K562 (cell line): ENCODE measurements at regions not wholly inside any gene's neighbourhood (a gene's known extent, or its start where the extent isn't known, plus 50 kb on each side); places are given as distances from the start of the nearest gene placed in this dataset.

Experiments used
- ATAC-seq: fragments of 200-7000 bp; cut with Tn5 transposase; 3 replicates; pipeline ENCODE4 v1.9.1; 2020; ENCODE audit warnings: moderate library complexity
- BruUV-seq: library from RNA; stranded (reverse); fragments of 400-500 nt; replicated peaks from 2 replicates; lab custom pipeline; 2021; lab: Mats Ljungman, UMichigan
- CTCF ChIA-PET: fragments of 300-600 bp; formaldehyde crosslinking; extraction: SDS; loops from one replicate; lab custom pipeline; 2021; ENCODE audit warnings: low intra/inter-chr PET ratio; lab: Yijun Ruan, JAX
- POLR2A ChIA-PET: fragments of 300-600, 350-650 bp; sonication (Branson Sonifier 250); formaldehyde crosslinking; extraction: SDS; loops from one replicate; lab custom pipeline; 2021; ENCODE audit warnings: antibody characterized with exemption, inconsistent platforms; lab: Yijun Ruan, JAX
- DNase-seq, 4 experiments: peaks; one replicate each; pipeline versions ENCODE4 v3.0.0 to v3.0.0-alpha.2; 2011 to 2018; ENCODE audit warnings: low spot score in 3 of 4, mixed read lengths in 3 of 4; ENCODE audit errors: extremely low read depth in 1 of 4
- FAIRE-seq: peaks from 2 replicates; lab custom pipeline; 2011; peaks lifted over from hg19 to GRCh38; lab: Jason Lieb, UNC
- H2AFZ ChIP-seq: 2 replicates; pipeline ENCODE4 v1.6.0; 2011; ENCODE audit warnings: low read depth, low read length, control low read depth, inconsistent platforms
- H3K27ac ChIP-seq: fragments of 200-600 bp; 3 replicates; pipeline ENCODE4 v1.8.0; 2011; ENCODE audit warnings: low read depth, mild to moderate bottlenecking, control low read depth, inconsistent platforms, low read length, moderate library complexity, mixed read lengths; ENCODE audit errors: extremely low read depth
- H3K27me3 ChIP-seq, 2 experiments: fragments of 300-600 bp in 1 of 2; 2 replicates in 1 of 2; 3 replicates in 1 of 2; pipeline versions ENCODE4 v1.6.0 to v1.8.0; 2011; ENCODE audit warnings: inconsistent platforms in 2 of 2, low read length in 2 of 2, mild to moderate bottlenecking in 1 of 2, mixed read lengths in 1 of 2, moderate library complexity in 1 of 2; ENCODE audit not compliant: control insufficient read depth in 2 of 2, insufficient read depth in 2 of 2
- H3K36me3 ChIP-seq: fragments of 300-600 bp; 3 replicates; pipeline ENCODE4 v1.8.0; 2011; ENCODE audit warnings: mild to moderate bottlenecking, low read length, inconsistent platforms; ENCODE audit not compliant: control insufficient read depth, insufficient read depth
- H3K4me1 ChIP-seq, 2 experiments: fragments of 200-600 bp in 1 of 2; replicated peaks in 1 of 2; 2 replicates in 1 of 2; 3 replicates in 1 of 2; pipeline versions ENCODE4 v1.5.1 to v1.8.0; 2011; ENCODE audit warnings: inconsistent platforms in 2 of 2, low read length in 2 of 2, mild to moderate bottlenecking in 1 of 2, mixed read lengths in 1 of 2, moderate library complexity in 1 of 2; ENCODE audit not compliant: control insufficient read depth in 2 of 2, insufficient read depth in 2 of 2
- H3K4me2 ChIP-seq: 2 replicates; pipeline ENCODE4 v1.6.1; 2011; ENCODE audit warnings: low read length, control low read depth, inconsistent platforms, mixed read lengths; ENCODE audit not compliant: insufficient read depth
- H3K4me3 ChIP-seq: fragments of 200-600 bp; sonication (generic), shearing (Covaris generic); 2 replicates; pipeline ENCODE4 v1.5.1; 2016; ENCODE audit warnings: control low read depth, inconsistent platforms
- H3K79me2 ChIP-seq: fragments of 200-600 bp; 3 replicates; pipeline ENCODE4 v1.8.0; 2011; ENCODE audit warnings: low read length, inconsistent platforms; ENCODE audit not compliant: control insufficient read depth, insufficient read depth
- H3K9ac ChIP-seq, 2 experiments: 2 replicates each; pipeline versions ENCODE4 v1.6.0 to v1.6.1; 2011; ENCODE audit warnings: low read depth in 2 of 2, low read length in 2 of 2, control low read depth in 1 of 2, inconsistent platforms in 1 of 2, mild to moderate bottlenecking in 1 of 2, mixed read lengths in 1 of 2; ENCODE audit not compliant: insufficient read depth in 1 of 2
- H3K9me1 ChIP-seq: one replicate; pipeline ENCODE4 v1.6.0; 2011; ENCODE audit warnings: inconsistent platforms, mild to moderate bottlenecking, low read length, moderate library complexity; ENCODE audit not compliant: control insufficient read depth, insufficient read depth
- H3K9me3 ChIP-seq: replicated peaks from 2 replicates; pipeline ENCODE4 v1.5.1; 2011; ENCODE audit warnings: low read depth, low read length, inconsistent platforms; ENCODE audit not compliant: control insufficient read depth, insufficient read depth
- H4K20me1 ChIP-seq: replicated peaks from 2 replicates; pipeline ENCODE4 v1.6.1; 2011; ENCODE audit warnings: low read length, inconsistent platforms, mixed read lengths; ENCODE audit not compliant: control insufficient read depth, insufficient read depth
- ARID4B ChIP-seq: sonication (generic); formaldehyde crosslinking; IDR thresholded peaks from 2 replicates; pipeline ENCODE4 v1.8.0; 2022; ENCODE audit warnings: mild to moderate bottlenecking, missing genetic modification reagents
- DNMT1 ChIP-seq: fragments of 450-650 bp; IDR thresholded peaks from 2 replicates; pipeline ENCODE4 v1.6.1; 2016; ENCODE audit warnings: antibody characterized with exemption, mild to moderate bottlenecking
- ELF4 ChIP-seq: fragments of 450-650 bp; formaldehyde crosslinking; IDR thresholded peaks from 2 replicates; pipeline ENCODE4 v1.4.0; 2022; ENCODE audit warnings: missing genetic modification characterization
- HCFC1 ChIP-seq: IDR thresholded peaks from 2 replicates; pipeline ENCODE4 v1.6.1; 2012; ENCODE audit warnings: low read depth, low read length, improper control_type of control experiment
- MED1 ChIP-seq: sonication (generic); formaldehyde crosslinking; IDR thresholded peaks from 2 replicates; pipeline ENCODE4 v1.8.1; 2023; ENCODE audit warnings: missing genetic modification reagents, borderline replicate concordance
- MYNN ChIP-seq, 2 experiments: sonication (generic); formaldehyde crosslinking in 1 of 2; IDR thresholded peaks; 2 replicates each; pipeline versions ENCODE4 v1.5.0 to v1.6.1; 2016 to 2020; ENCODE audit warnings: antibody characterized with exemption in 1 of 2, missing genetic modification reagents in 1 of 2
- POLR2AphosphoS2 ChIP-seq: IDR thresholded peaks from 2 replicates; pipeline ENCODE4 v1.6.1; 2012; ENCODE audit warnings: low read length, improper control_type of control experiment
- ZKSCAN3 ChIP-seq: fragments of 250-450 bp; sonication (Bioruptor Pico); IDR thresholded peaks from 2 replicates; pipeline ENCODE4 v1.4.0; 2020
- ZNF24 ChIP-seq: fragments of 450-650 bp; IDR thresholded peaks from 2 replicates; pipeline ENCODE4 v1.6.1; 2016
- ZNF79 ChIP-seq: fragments of 250-450 bp; sonication (Bioruptor Pico); IDR thresholded peaks from 2 replicates; pipeline ENCODE4 v1.4.0; 2020; ENCODE audit warnings: low read depth, mild to moderate bottlenecking, moderate library complexity
- WGBS: fragments of 100-300 bp; shearing (Covaris generic); methylation state at CpG from one replicate; pipeline ENCODE4 v1.1.6; 2016; ENCODE audit warnings: low coverage, mixed read lengths; ENCODE audit not compliant: insufficient coverage; ENCODE audit errors: missing lambda C conversion rate; 5-methylcytosine and 5-hydroxymethylcytosine counted together
- in situ Hi-C: fragments of 300-500 bp; cut with MboI; formaldehyde crosslinking; loops from 4 replicates; pipeline ENCODE4 v1.15.0; 2018; ENCODE audit warnings: inconsistent platforms, mixed read lengths
- intact Hi-C: fragments of 100-400 bp; cut with micrococcal nuclease; formaldehyde crosslinking; loops from 2 replicates; pipeline ENCODE4 v1.14.2; 2022
- TF ChIP-seq, protein P1 (sequence below): fragments of 450-650 bp; IDR thresholded peaks from 2 replicates; pipeline ENCODE4 v1.6.1; 2018; ENCODE audit not compliant: partially characterized antibody
- TF ChIP-seq, protein P2 (sequence below): fragments of 450-650 bp; formaldehyde crosslinking; IDR thresholded peaks from 2 replicates; pipeline ENCODE4 v1.4.0; 2020; ENCODE audit warnings: mild to moderate bottlenecking, moderate library complexity
- TF ChIP-seq, protein P3 (sequence below): sonication (generic); formaldehyde crosslinking; IDR thresholded peaks from 2 replicates; pipeline ENCODE4 v1.9.0; 2022; ENCODE audit warnings: mild to moderate bottlenecking, missing genetic modification reagents

GRCh38 chr18:40470723-40471122 is 1484.3 kb upstream of the PIK3C3 start:
- TF ChIP-seq ARID4B (CRISPR knock-in tag) (no peak), ELF4 (CRISPR knock-in tag) (no peak), MED1 (CRISPR knock-in tag) (no peak), ZNF79 (CRISPR knock-in tag) (no peak), DNMT1 (no peak), MYNN (IDR thresholded peaks at IDR 0.05) (no peak), MYNN (CRISPR knock-in tag; IDR thresholded peaks at IDR 0.05) (no peak), ZKSCAN3 (CRISPR knock-in tag) (no peak), ZNF24 (no peak), POLR2AphosphoS2 (no peak), HCFC1 (no peak)
- TF ChIP-seq, protein P1, sequence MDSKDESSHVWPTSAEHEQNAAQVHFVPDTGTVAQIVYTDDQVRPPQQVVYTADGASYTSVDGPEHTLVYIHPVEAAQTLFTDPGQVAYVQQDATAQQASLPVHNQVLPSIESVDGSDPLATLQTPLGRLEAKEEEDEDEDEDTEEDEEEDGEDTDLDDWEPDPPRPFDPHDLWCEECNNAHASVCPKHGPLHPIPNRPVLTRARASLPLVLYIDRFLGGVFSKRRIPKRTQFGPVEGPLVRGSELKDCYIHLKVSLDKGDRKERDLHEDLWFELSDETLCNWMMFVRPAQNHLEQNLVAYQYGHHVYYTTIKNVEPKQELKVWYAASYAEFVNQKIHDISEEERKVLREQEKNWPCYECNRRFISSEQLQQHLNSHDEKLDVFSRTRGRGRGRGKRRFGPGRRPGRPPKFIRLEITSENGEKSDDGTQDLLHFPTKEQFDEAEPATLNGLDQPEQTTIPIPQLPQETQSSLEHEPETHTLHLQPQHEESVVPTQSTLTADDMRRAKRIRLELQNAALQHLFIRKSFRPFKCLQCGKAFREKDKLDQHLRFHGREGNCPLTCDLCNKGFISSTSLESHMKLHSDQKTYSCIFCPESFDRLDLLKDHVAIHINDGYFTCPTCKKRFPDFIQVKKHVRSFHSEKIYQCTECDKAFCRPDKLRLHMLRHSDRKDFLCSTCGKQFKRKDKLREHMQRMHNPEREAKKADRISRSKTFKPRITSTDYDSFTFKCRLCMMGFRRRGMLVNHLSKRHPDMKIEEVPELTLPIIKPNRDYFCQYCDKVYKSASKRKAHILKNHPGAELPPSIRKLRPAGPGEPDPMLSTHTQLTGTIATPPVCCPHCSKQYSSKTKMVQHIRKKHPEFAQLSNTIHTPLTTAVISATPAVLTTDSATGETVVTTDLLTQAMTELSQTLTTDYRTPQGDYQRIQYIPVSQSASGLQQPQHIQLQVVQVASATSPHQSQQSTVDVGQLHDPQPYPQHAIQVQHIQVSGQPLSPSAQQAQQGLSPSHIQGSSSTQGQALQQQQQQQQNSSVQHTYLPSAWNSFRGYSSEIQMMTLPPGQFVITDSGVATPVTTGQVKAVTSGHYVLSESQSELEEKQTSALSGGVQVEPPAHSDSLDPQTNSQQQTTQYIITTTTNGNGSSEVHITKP: no peak
- TF ChIP-seq, protein P2, sequence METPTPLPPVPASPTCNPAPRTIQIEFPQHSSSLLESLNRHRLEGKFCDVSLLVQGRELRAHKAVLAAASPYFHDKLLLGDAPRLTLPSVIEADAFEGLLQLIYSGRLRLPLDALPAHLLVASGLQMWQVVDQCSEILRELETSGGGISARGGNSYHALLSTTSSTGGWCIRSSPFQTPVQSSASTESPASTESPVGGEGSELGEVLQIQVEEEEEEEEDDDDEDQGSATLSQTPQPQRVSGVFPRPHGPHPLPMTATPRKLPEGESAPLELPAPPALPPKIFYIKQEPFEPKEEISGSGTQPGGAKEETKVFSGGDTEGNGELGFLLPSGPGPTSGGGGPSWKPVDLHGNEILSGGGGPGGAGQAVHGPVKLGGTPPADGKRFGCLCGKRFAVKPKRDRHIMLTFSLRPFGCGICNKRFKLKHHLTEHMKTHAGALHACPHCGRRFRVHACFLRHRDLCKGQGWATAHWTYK: no peak
- TF ChIP-seq, protein P3, sequence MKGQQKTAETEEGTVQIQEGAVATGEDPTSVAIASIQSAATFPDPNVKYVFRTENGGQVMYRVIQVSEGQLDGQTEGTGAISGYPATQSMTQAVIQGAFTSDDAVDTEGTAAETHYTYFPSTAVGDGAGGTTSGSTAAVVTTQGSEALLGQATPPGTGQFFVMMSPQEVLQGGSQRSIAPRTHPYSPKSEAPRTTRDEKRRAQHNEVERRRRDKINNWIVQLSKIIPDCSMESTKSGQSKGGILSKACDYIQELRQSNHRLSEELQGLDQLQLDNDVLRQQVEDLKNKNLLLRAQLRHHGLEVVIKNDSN (CRISPR knock-in tag): no peak
- TF ChIP-seq, all 486 proteins: peak for 0
- WGBS: 1% methylated on average over 3 of the region's 3 CpGs
- Histone ChIP-seq H3K27ac (no peak overlapping the region), H3K79me2 (no peaks in the 10 kb centered on the region), H3K27me3 (no peaks in the 10 kb centered on the region), H2AFZ (no peak overlapping the region), H3K36me3 (no peaks in the 10 kb centered on the region), H3K9me3 (peaks cover 2% of the 10 kb centered on the region; the same call in 1 of the 2 replicates), H3K4me2 (no peak overlapping the region), H4K20me1 (no peaks in the 10 kb centered on the region), H3K9me1 (no peaks in the 10 kb centered on the region), H3K4me3 (no peak overlapping the region), H3K4me1 (no peaks in the 10 kb centered on the region), H3K9ac (no peak overlapping the region)
- intact Hi-C loops (no loop called here), in situ Hi-C loops (no loop called here)
- BruUV-seq: no TSS peak
- ChIA-PET POLR2A (no interaction called here), CTCF (no interaction called here)
- FAIRE-seq (no peak), ATAC-seq (no peak), DNase-seq (no peak)
